DMS53 treated with DMSO at 0.1 percent for 48 hours (cell line): ENCODE measurements at regions not wholly inside any gene's neighbourhood (a gene's known extent, or its start where the extent isn't known, plus 50 kb on each side); places are given as distances from the start of the nearest gene placed in this dataset.

Source experiments
- DNase-seq: peaks from one replicate; lab custom pipeline; 2025; ENCODE audit not compliant: unreplicated experiment; lab: John Stamatoyannopoulos, UW

GRCh38 chr6:48307573-48307972 is 196.6 kb upstream of the PTCHD4 start:
- DNase-seq = no peak

GRCh38 chr6:48290595-48290994 is 179.6 kb upstream of the PTCHD4 start:
- DNase-seq = no peak

GRCh38 chr6:48289841-48290240 is 178.8 kb upstream of the PTCHD4 start:
- DNase-seq = no peak

- no peak for DNase-seq
Measured at GRCh38 chr6:48281217-48281616, 170.2 kb upstream of the PTCHD4 start.

GRCh38 chr6:48280035-48280620 is 169.1 kb upstream of the PTCHD4 start:
- no peak for DNase-seq

- DNase-seq = no peak
Measured at GRCh38 chr6:48278261-48278660, 167.3 kb upstream of the PTCHD4 start.

GRCh38 chr6:48272518-48272917 is 161.5 kb upstream of the PTCHD4 start:
- no peak for DNase-seq

GRCh38 chr6:48255094-48255493 is 144.1 kb upstream of the PTCHD4 start:
- no peak for DNase-seq

GRCh38 chr6:48249071-48249470 is 138.1 kb upstream of the PTCHD4 start:
- DNase-seq = no peak

- DNase-seq = no peak
Measured at GRCh38 chr6:48243071-48243470, 132.1 kb upstream of the PTCHD4 start.

- no peak for DNase-seq
Measured at GRCh38 chr6:48240287-48240686, 129.3 kb upstream of the PTCHD4 start.

- DNase-seq = no peak
Measured at GRCh38 chr6:48236375-48236774, 125.4 kb upstream of the PTCHD4 start.

GRCh38 chr6:48233063-48233462 is 122.1 kb upstream of the PTCHD4 start:
- no peak for DNase-seq

- DNase-seq = no peak
Measured at GRCh38 chr6:48229841-48230240, 118.8 kb upstream of the PTCHD4 start.

GRCh38 chr6:48222241-48222640 is 111.2 kb upstream of the PTCHD4 start:
- DNase-seq = no peak

GRCh38 chr6:48213076-48213788 is 102.2 kb upstream of the PTCHD4 start:
- DNase-seq = no peak

GRCh38 chr6:48212501-48212900 is 101.5 kb upstream of the PTCHD4 start:
- DNase-seq = no peak

- no peak for DNase-seq
Measured at GRCh38 chr6:48206091-48206490, 95.1 kb upstream of the PTCHD4 start.

GRCh38 chr6:48200869-48201390 is 89.9 kb upstream of the PTCHD4 start:
- no peak for DNase-seq

GRCh38 chr6:48199499-48199898 is 88.5 kb upstream of the PTCHD4 start:
- DNase-seq = no peak

- no peak for DNase-seq
Measured at GRCh38 chr6:48197941-48198340, 86.9 kb upstream of the PTCHD4 start.

GRCh38 chr6:48194596-48195295 is 83.7 kb upstream of the PTCHD4 start:
- DNase-seq = no peak
